ENCODE measurements at regions not wholly inside any gene's neighbourhood (a gene's known extent, or its start where the extent isn't known, plus 50 kb on each side); places are given as distances from the start of the nearest gene placed in this dataset.
"Not testable (repeated sequence)": the region's sequence is repeated elsewhere in the genome, so short reads cannot be mapped to it uniquely, and the experiment has no call there.

GRCh38 chr21:8377093-8377841 lies 2144.1 kb upstream of the TPTE start:
- peak; percentile 75 to 90 (median 88) for ATAC-seq
- DNase-seq; H3K9me3 ChIP-seq; H3K27ac ChIP-seq; intact Hi-C loops (cut with DNase I); H3K4me1 ChIP-seq; H3K27me3 ChIP-seq; H3K36me3 ChIP-seq; H3K4me3 ChIP-seq: not testable (repeated sequence)
- WGBS (ENCODE audit: insufficient coverage, low coverage, low lambda C conversion rate, missing lambda C conversion rate) = no CpG with 5 or more reads among the region's 22 CpGs

- ATAC-seq = peak; percentile 71 to 83 (median 81)
Measured at GRCh38 chr21:8380419-8381079, 2140.8 kb upstream of the TPTE start.

GRCh38 chr21:8388169-8388939 lies 2133.0 kb upstream of the TPTE start:
- ATAC-seq = peak; percentile 98 to 100 (median 100)
- H3K27ac ChIP-seq; intact Hi-C loops (cut with DNase I); DNase-seq; H3K36me3 ChIP-seq; H3K4me1 ChIP-seq; H3K9me3 ChIP-seq; H3K4me3 ChIP-seq; H3K27me3 ChIP-seq: not testable (repeated sequence)
- WGBS (ENCODE audit: insufficient coverage, low coverage, low lambda C conversion rate, missing lambda C conversion rate) = no CpG with 5 or more reads among the region's 107 CpGs

More at GRCh38 chr21:8380419-8381079, 2140.8 kb upstream of the TPTE start:
- intact Hi-C loops (cut with DNase I); H3K9me3 ChIP-seq; H3K4me1 ChIP-seq; H3K36me3 ChIP-seq; DNase-seq; H3K4me3 ChIP-seq; H3K27ac ChIP-seq; H3K27me3 ChIP-seq: not testable (repeated sequence)
- no CpG with 5 or more reads among the region's 21 CpGs for WGBS (ENCODE audit: insufficient coverage, low coverage, low lambda C conversion rate, missing lambda C conversion rate)

GRCh38 chr21:8388940-8389238 lies 2132.5 kb upstream of the TPTE start:
- H3K9me3 ChIP-seq; ATAC-seq; H3K4me1 ChIP-seq; H3K4me3 ChIP-seq; H3K36me3 ChIP-seq; DNase-seq; intact Hi-C loops (cut with DNase I); H3K27me3 ChIP-seq; H3K27ac ChIP-seq: not testable (repeated sequence)
- WGBS (ENCODE audit: insufficient coverage, low coverage, low lambda C conversion rate, missing lambda C conversion rate) = no CpG with 5 or more reads among the region's 40 CpGs

- H3K27ac ChIP-seq; H3K36me3 ChIP-seq; intact Hi-C loops (cut with DNase I); H3K4me3 ChIP-seq; ATAC-seq; H3K9me3 ChIP-seq; DNase-seq; H3K4me1 ChIP-seq; H3K27me3 ChIP-seq: not testable (repeated sequence)
- WGBS (ENCODE audit: insufficient coverage, low coverage, low lambda C conversion rate, missing lambda C conversion rate) = no CpG with 5 or more reads among the region's 97 CpGs
Measured at GRCh38 chr21:8390550-8391171, 2130.7 kb upstream of the TPTE start.

GRCh38 chr21:8394380-8394779 lies 2127.0 kb upstream of the TPTE start:
- ATAC-seq; intact Hi-C loops (cut with DNase I): not testable (repeated sequence)
- WGBS (ENCODE audit: insufficient coverage, low coverage, low lambda C conversion rate, missing lambda C conversion rate) = no CpG with 5 or more reads among the region's 59 CpGs

GRCh38 chr21:8395992-8396391 lies 2125.4 kb upstream of the TPTE start:
- H3K9me3 ChIP-seq; H3K27ac ChIP-seq; H3K36me3 ChIP-seq; H3K27me3 ChIP-seq; H3K4me3 ChIP-seq; H3K4me1 ChIP-seq; DNase-seq; intact Hi-C loops (cut with DNase I); ATAC-seq: not testable (repeated sequence)
- no CpG with 5 or more reads among the region's 71 CpGs for WGBS (ENCODE audit: insufficient coverage, low coverage, low lambda C conversion rate, missing lambda C conversion rate)

More at GRCh38 chr21:8394380-8394779, 2127.0 kb upstream of the TPTE start:
- H3K4me3 ChIP-seq, H3K27ac ChIP-seq, H3K27me3 ChIP-seq, H3K36me3 ChIP-seq, H3K9me3 ChIP-seq, DNase-seq, H3K4me1 ChIP-seq: not testable (repeated sequence)

- WGBS (ENCODE audit: insufficient coverage, low coverage, low lambda C conversion rate, missing lambda C conversion rate) = no CpG with 5 or more reads among the region's 66 CpGs
- H3K4me3 ChIP-seq; H3K36me3 ChIP-seq; H3K27me3 ChIP-seq; H3K27ac ChIP-seq; H3K4me1 ChIP-seq; intact Hi-C loops (cut with DNase I); DNase-seq; H3K9me3 ChIP-seq: not testable (repeated sequence)
- peak in 2 of 4 donors; percentile 41 to 64 for ATAC-seq
Measured at GRCh38 chr21:8398870-8399437, 2122.4 kb upstream of the TPTE start.

- H3K27ac ChIP-seq; H3K4me1 ChIP-seq; intact Hi-C loops (cut with DNase I); H3K4me3 ChIP-seq; H3K27me3 ChIP-seq; ATAC-seq; H3K36me3 ChIP-seq; H3K9me3 ChIP-seq; DNase-seq: not testable (repeated sequence)
- no CpG with 5 or more reads among the region's 67 CpGs for WGBS (ENCODE audit: insufficient coverage, low coverage, low lambda C conversion rate, missing lambda C conversion rate)
Measured at GRCh38 chr21:8399866-8400265, 2121.5 kb upstream of the TPTE start.

- H3K4me3 ChIP-seq; H3K27me3 ChIP-seq; intact Hi-C loops (cut with DNase I); ATAC-seq; H3K9me3 ChIP-seq; DNase-seq; H3K27ac ChIP-seq; H3K4me1 ChIP-seq; H3K36me3 ChIP-seq: not testable (repeated sequence)
- whole genome bisulfite sequencing (ENCODE audit: insufficient coverage, low coverage, low lambda C conversion rate, missing lambda C conversion rate) = no CpG with 5 or more reads among the region's 66 CpGs
Measured at GRCh38 chr21:8401799-8402198, 2119.6 kb upstream of the TPTE start.

- H3K27me3 ChIP-seq; DNase-seq; ATAC-seq; H3K4me1 ChIP-seq; intact Hi-C loops (cut with DNase I); H3K9me3 ChIP-seq; H3K4me3 ChIP-seq; H3K27ac ChIP-seq; H3K36me3 ChIP-seq: not testable (repeated sequence)
- WGBS (ENCODE audit: insufficient coverage, low coverage, low lambda C conversion rate, missing lambda C conversion rate) = no CpG with 5 or more reads among the region's 15 CpGs
Measured at GRCh38 chr21:8406331-8406730, 2115.1 kb upstream of the TPTE start.
